ENCODE measurements at regions not wholly inside any gene's neighbourhood (a gene's known extent, or its start where the extent isn't known, plus 50 kb on each side); places are given as distances from the start of the nearest gene placed in this dataset.

GRCh38 chr6:14537030-14537429 lies 419.5 kb downstream of the CD83 start:
- no peak for DNase-seq (ENCODE audit: low read depth, low spot score)
- Histone ChIP-seq H3K4me2 (ENCODE audit: control insufficient read depth, insufficient read depth) (no peak overlapping the region), H3K4me1 (ENCODE audit: control insufficient read depth, insufficient read depth, low read length) (no peaks in the 10 kb centered on the region), H3K4me3 (no peak overlapping the region), H3K9ac (ENCODE audit: control insufficient read depth, insufficient read depth, low read length) (no peak overlapping the region), H3K79me2 (ENCODE audit: control insufficient read depth, insufficient read depth, low read length) (no peaks in the 10 kb centered on the region), H2AFZ (ENCODE audit: control insufficient read depth, low read depth, low read length) (no peak overlapping the region), H4K20me1 (ENCODE audit: control insufficient read depth, insufficient read depth) (no peaks in the 10 kb centered on the region), H3K27me3 (replicated peaks in 1 of 2; ENCODE audit: control insufficient read depth in 2 of 2, insufficient read depth in 2 of 2, low read length in 1 of 2) (no peaks in the 10 kb centered on the region; a peak in 1 of 4 replicates), H3K36me3 (ENCODE audit: control insufficient read depth in 2 of 2, insufficient read depth in 2 of 2, low read length in 1 of 2) (no peaks in the 10 kb centered on the region), H3K9me3 (replicated peaks; ENCODE audit: control insufficient read depth, insufficient read depth, low read length) (no peaks in the 10 kb centered on the region), H3K27ac (ENCODE audit: control insufficient read depth, insufficient read depth) (no peak overlapping the region)
- TF ChIP-seq MAX (IDR thresholded peaks at IDR 0.05; ENCODE audit: low read depth, low read length) (no peak), ESRRA (IDR thresholded peaks at IDR 0.05; ENCODE audit: low read length) (no peak), SREBF1 (IDR thresholded peaks at IDR 0.05; ENCODE audit: low read length) (no peak)
- ATAC-seq, result no peak
- in situ Hi-C loops (cut with MboI), result no loop called here
- POLR2A ChIA-PET, result no interaction called here
- CTCF ChIA-PET, result no interaction called here
- WGBS (ENCODE audit: insufficient coverage, insufficient replicate concordance, low lambda C conversion rate, missing lambda C conversion rate), result 14% methylated on average over 1 of the region's 1 CpG
- RAD21 ChIA-PET (ENCODE audit: unreplicated experiment), result no interaction called here
- BruUV-seq (replicated peaks), result no TSS peak
- intact Hi-C loops (cut with micrococcal nuclease; ENCODE audit: unreplicated experiment), result no loop called here
- SMC1A ChIA-PET (ENCODE audit: uncharacterized antibody, unreplicated experiment), result interaction anchor here (1.2 kb wide), 1 partner anchor 8 kb away, joined by 5 read pairs; no protein-coding TSS in a partner anchor
- no peak for FAIRE-seq

- H3K36me3 ChIP-seq (ENCODE audit: control insufficient read depth in 2 of 2, insufficient read depth in 2 of 2, low read length in 1 of 2), result no peaks in the 10 kb centered on the region
- H3K27me3 ChIP-seq (replicated peaks in 1 of 2; ENCODE audit: control insufficient read depth in 2 of 2, insufficient read depth in 2 of 2, low read length in 1 of 2), result no peaks in the 10 kb centered on the region
- DNase-seq (ENCODE audit: low read depth, low spot score) (no peak), FAIRE-seq (no peak), ATAC-seq (no peak)
- no peak overlapping the region for H3K9ac ChIP-seq (ENCODE audit: control insufficient read depth, insufficient read depth, low read length)
- no peak overlapping the region for H3K4me3 ChIP-seq
- ChIA-PET POLR2A (no interaction called here), SMC1A (ENCODE audit: uncharacterized antibody, unreplicated experiment) (interaction anchor here (1.4 kb wide), 1 partner anchor 20 kb away, joined by 4 read pairs; no protein-coding TSS in a partner anchor), RAD21 (ENCODE audit: unreplicated experiment) (no interaction called here), CTCF (no interaction called here)
- H4K20me1 ChIP-seq (ENCODE audit: control insufficient read depth, insufficient read depth), result no peaks in the 10 kb centered on the region
- H3K4me2 ChIP-seq (ENCODE audit: control insufficient read depth, insufficient read depth), result no peak overlapping the region
- intact Hi-C loops (cut with micrococcal nuclease; ENCODE audit: unreplicated experiment) (no loop called here), in situ Hi-C loops (cut with MboI) (no loop called here)
- no peaks in the 10 kb centered on the region for H3K9me3 ChIP-seq (replicated peaks; ENCODE audit: control insufficient read depth, insufficient read depth, low read length)
- no peak overlapping the region for H3K27ac ChIP-seq (ENCODE audit: control insufficient read depth, insufficient read depth)
- H3K4me1 ChIP-seq (ENCODE audit: control insufficient read depth, insufficient read depth, low read length), result no peaks in the 10 kb centered on the region
- no peaks in the 10 kb centered on the region for H3K79me2 ChIP-seq (ENCODE audit: control insufficient read depth, insufficient read depth, low read length)
- H2AFZ ChIP-seq (ENCODE audit: control insufficient read depth, low read depth, low read length), result no peak overlapping the region
- BruUV-seq (replicated peaks), result no TSS peak
- 62% methylated on average over 5 of the region's 5 CpGs for WGBS (ENCODE audit: insufficient coverage, insufficient replicate concordance, low lambda C conversion rate, missing lambda C conversion rate)
- TF ChIP-seq ZNF24 (IDR thresholded peaks at IDR 0.05), result no peak
- no peak for TF ChIP-seq PAX5 (IDR thresholded peaks at IDR 0.05; ENCODE audit: borderline replicate concordance, low read depth, low read length)
- TF ChIP-seq RAD51 (IDR thresholded peaks at IDR 0.05), result no peak
- TF ChIP-seq ZZZ3 (IDR thresholded peaks at IDR 0.05; ENCODE audit: control insufficient read depth, insufficient read length, low read depth), result no peak
- TF ChIP-seq ELK1 (IDR thresholded peaks at IDR 0.05; ENCODE audit: low read depth, low read length), result no peak
- no peak for TF ChIP-seq RAD21 (IDR thresholded peaks at IDR 0.05; ENCODE audit: insufficient read depth, low read depth, low read length)
- TF ChIP-seq RELA (IDR thresholded peaks at IDR 0.05; ENCODE audit: borderline replicate concordance, partially characterized antibody), result no peak
- TF ChIP-seq REST (IDR thresholded peaks at IDR 0.05; ENCODE audit: low read depth, low read length), result no peak
- TF ChIP-seq HDAC6 (IDR thresholded peaks at IDR 0.05; ENCODE audit: unreplicated experiment), result no peak
- TF ChIP-seq ATF2 (IDR thresholded peaks at IDR 0.05; ENCODE audit: low read length), result no peak
- TF ChIP-seq IRF4 (IDR thresholded peaks at IDR 0.05; ENCODE audit: low read depth, low read length), result no peak
Observed at GRCh38 chr6:14540276-14540675, 422.7 kb downstream of the CD83 start.

Data from GM12878 (cell line).